ENCODE measurements at regions not wholly inside any gene's neighbourhood (a gene's known extent, or its start where the extent isn't known, plus 50 kb on each side); places are given as distances from the start of the nearest gene placed in this dataset.
A peak's percentile ranks its signal among the peaks of the same experiment; 100 is the strongest.

DNA sequence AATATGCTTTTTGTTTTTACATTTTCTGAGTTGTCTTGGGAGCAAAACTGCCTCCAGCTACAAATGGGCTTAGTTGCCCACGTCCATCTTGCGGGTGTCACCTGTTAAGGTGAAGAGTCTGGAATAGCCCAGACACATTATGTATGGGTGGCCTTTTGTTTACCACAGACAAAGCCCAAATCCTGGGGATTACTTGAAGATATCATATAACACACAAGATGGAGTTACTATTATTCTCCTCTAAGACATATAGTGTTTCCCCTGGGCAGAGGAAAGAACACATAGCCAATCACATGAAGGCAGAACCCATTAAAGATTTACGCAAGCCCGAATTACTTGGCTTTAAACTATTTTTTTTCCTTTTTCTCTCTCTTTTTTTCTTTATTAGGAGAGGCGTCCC is 625.6 kb upstream of the FAM241A start:
- Mint-ChIP-seq H3K9me3 (no peaks in the 10 kb centered on the region), H3K36me3 (ENCODE audit: low read depth) (no peaks in the 10 kb centered on the region), H3K27ac (peak overlapping the region; percentile 14), H3K27me3 (ENCODE audit: low read depth, poor library complexity) (no peaks in the 10 kb centered on the region), H3K4me3 (no peak overlapping the region), H3K4me1 (peaks cover 6% of the 10 kb centered on the region)
- TF ChIP-seq, protein P1, sequence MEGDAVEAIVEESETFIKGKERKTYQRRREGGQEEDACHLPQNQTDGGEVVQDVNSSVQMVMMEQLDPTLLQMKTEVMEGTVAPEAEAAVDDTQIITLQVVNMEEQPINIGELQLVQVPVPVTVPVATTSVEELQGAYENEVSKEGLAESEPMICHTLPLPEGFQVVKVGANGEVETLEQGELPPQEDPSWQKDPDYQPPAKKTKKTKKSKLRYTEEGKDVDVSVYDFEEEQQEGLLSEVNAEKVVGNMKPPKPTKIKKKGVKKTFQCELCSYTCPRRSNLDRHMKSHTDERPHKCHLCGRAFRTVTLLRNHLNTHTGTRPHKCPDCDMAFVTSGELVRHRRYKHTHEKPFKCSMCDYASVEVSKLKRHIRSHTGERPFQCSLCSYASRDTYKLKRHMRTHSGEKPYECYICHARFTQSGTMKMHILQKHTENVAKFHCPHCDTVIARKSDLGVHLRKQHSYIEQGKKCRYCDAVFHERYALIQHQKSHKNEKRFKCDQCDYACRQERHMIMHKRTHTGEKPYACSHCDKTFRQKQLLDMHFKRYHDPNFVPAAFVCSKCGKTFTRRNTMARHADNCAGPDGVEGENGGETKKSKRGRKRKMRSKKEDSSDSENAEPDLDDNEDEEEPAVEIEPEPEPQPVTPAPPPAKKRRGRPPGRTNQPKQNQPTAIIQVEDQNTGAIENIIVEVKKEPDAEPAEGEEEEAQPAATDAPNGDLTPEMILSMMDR (IDR thresholded peaks at IDR 0.05) = no peak
- DNase-seq = no peak

DNA sequence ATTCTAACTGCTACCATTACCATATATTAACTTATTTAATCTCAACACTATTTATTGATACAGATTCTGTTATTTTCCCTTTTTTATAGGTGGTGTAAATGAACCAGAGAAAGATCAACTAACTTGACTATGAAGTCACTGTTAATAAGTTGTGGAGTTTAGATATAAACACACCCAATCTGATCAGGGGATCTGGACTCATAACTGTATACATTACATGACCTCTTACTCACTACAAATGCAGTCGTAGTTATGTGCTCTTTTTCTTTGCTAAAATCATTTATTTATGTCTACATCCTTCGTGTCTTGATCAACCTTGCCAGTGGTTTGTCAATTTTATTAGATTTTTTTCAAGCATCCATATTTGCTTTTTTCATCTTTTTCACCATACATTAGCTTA is 614.8 kb upstream of the FAM241A start:
- H3K4me1 Mint-ChIP-seq = no peaks in the 10 kb centered on the region
- H3K4me3 Mint-ChIP-seq = no peak overlapping the region
- peaks cover 19% of the 10 kb centered on the region for H3K9me3 Mint-ChIP-seq
- peaks cover 11% of the 10 kb centered on the region for H3K27me3 Mint-ChIP-seq (ENCODE audit: low read depth, poor library complexity)
- H3K36me3 Mint-ChIP-seq (ENCODE audit: low read depth) = no peaks in the 10 kb centered on the region
- no peak overlapping the region for H3K27ac Mint-ChIP-seq
- no peak for DNase-seq
- TF ChIP-seq, protein P1 (IDR thresholded peaks at IDR 0.05) = no peak

DNA sequence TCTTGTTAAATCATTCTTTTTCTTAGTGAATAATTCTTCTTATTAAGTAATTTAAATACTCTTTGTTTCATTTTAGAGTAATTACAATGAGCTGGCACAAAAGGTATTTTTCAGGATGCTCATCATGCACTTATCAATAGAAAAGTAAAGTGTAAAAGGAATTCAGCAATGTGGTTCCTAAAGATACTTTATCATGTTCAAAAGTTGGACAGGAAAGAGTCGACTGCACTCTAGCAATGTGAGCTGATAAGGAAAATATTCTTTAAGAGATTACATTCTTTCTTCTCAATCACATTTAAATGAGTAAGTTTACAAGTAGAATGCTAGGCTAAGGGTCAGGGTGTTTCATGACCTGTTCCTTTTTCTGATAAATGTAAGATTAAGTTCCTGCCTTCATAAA is 609.5 kb upstream of the FAM241A start:
- H3K4me1 Mint-ChIP-seq = peaks cover 10% of the 10 kb centered on the region
- H3K4me3 Mint-ChIP-seq = no peak overlapping the region
- TF ChIP-seq, protein P1 (IDR thresholded peaks at IDR 0.05) = no peak
- no peak overlapping the region for H3K27ac Mint-ChIP-seq
- peaks cover 8% of the 10 kb centered on the region for H3K27me3 Mint-ChIP-seq (ENCODE audit: low read depth, poor library complexity)
- no peak for DNase-seq
- H3K36me3 Mint-ChIP-seq (ENCODE audit: low read depth) = no peaks in the 10 kb centered on the region
- H3K9me3 Mint-ChIP-seq = no peaks in the 10 kb centered on the region

DNA sequence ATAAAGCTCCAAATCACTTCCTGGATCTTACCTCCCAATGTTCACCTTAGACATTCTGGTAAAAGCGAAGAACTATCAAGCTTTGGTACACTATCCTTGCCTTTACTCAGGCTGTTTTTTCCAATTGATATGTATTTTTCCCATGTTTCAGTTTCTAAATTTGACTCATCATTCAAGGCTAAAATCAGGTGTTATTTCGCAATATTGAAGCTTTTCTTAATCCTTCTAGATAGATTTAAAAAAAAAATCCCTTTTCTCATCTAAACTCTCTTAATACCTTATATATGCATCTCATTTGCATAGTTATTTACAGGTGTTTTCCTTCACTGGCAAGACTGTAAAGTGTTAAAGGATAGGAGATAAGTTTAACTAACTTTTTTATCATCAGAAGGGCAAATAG is 608.1 kb upstream of the FAM241A start:
- TF ChIP-seq, protein P1 (IDR thresholded peaks at IDR 0.05) = no peak
- H3K4me3 Mint-ChIP-seq = no peak overlapping the region
- H3K9me3 Mint-ChIP-seq = no peaks in the 10 kb centered on the region
- no peak for DNase-seq
- H3K4me1 Mint-ChIP-seq = peaks cover 10% of the 10 kb centered on the region
- H3K27ac Mint-ChIP-seq = no peak overlapping the region
- H3K27me3 Mint-ChIP-seq (ENCODE audit: low read depth, poor library complexity) = peaks cover 8% of the 10 kb centered on the region
- no peaks in the 10 kb centered on the region for H3K36me3 Mint-ChIP-seq (ENCODE audit: low read depth)

DNA sequence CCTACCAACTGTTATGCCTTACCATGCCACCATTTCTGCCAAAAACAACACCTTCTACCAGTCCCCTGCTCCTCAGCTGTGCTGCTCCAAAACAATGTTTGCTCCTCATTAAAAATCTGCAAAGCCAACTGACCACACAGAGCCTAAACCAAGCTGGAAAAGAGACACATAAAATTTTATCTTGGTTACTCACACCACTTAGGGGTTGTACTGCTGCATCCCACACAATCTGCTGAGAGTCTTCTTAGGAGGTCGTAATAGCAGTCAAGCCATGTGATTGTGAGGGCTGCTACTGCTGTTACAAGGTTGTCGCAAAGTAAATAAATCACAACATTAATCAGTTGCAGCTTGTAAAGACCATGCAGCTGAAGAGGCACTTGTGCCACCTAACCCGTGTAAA is 607.4 kb upstream of the FAM241A start:
- H3K4me3 Mint-ChIP-seq = no peak overlapping the region
- DNase-seq = peak; percentile 1
- H3K36me3 Mint-ChIP-seq (ENCODE audit: low read depth) = no peaks in the 10 kb centered on the region
- peaks cover 8% of the 10 kb centered on the region for H3K27me3 Mint-ChIP-seq (ENCODE audit: low read depth, poor library complexity)
- no peak overlapping the region for H3K27ac Mint-ChIP-seq
- peaks cover 10% of the 10 kb centered on the region for H3K4me1 Mint-ChIP-seq
- TF ChIP-seq, protein P1 (IDR thresholded peaks at IDR 0.05) = no peak
- no peaks in the 10 kb centered on the region for H3K9me3 Mint-ChIP-seq

DNA sequence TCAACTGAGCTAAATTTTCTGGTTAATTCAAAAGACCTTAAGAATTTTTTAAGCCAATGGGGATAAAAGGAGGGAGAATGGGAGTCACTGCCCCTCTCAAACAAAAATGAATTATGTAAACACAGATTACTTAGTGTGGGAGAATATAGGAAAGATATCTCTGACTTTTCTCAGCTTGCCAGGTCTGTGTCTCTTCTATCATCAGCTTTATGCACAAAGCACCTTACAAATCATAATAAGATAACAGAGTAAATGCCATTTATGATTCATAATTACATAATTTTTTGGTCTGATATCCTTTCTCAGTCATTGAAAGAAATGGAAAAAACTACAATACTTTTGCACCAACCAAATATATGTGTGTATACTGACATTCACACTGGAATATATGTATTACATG is 604.6 kb upstream of the FAM241A start:
- Mint-ChIP-seq H3K4me1 (peaks cover 10% of the 10 kb centered on the region), H3K4me3 (no peak overlapping the region), H3K36me3 (ENCODE audit: low read depth) (no peaks in the 10 kb centered on the region), H3K27me3 (ENCODE audit: low read depth, poor library complexity) (no peaks in the 10 kb centered on the region), H3K9me3 (no peaks in the 10 kb centered on the region), H3K27ac (no peak overlapping the region)
- no peak for DNase-seq
- TF ChIP-seq, protein P1 (IDR thresholded peaks at IDR 0.05) = no peak

All from nephron progenitor cell (in vitro differentiated cells).